NOMO-1 treated with DMSO at 0.1 percent for 48 hours (cell line): ENCODE measurements at regions not wholly inside any gene's neighbourhood (a gene's known extent, or its start where the extent isn't known, plus 50 kb on each side); places are given as distances from the start of the nearest gene placed in this dataset.
"Not testable (repeated sequence)": the region's sequence is repeated elsewhere in the genome, so short reads cannot be mapped to it uniquely, and the experiment has no call there.

ENCODE experiments used
- DNase-seq: peaks from one replicate; lab custom pipeline; 2025; ENCODE audit not compliant: unreplicated experiment; lab: John Stamatoyannopoulos, UW

GRCh38 chr21:38613686-38614085 lies 115.4 kb upstream of the ERG start:
- no peak for DNase-seq

- DNase-seq: no peak
Observed at GRCh38 chr21:38614558-38614957, 116.3 kb upstream of the ERG start.

- DNase-seq: no peak
Observed at GRCh38 chr21:38619480-38619879, 121.2 kb upstream of the ERG start.

- no peak for DNase-seq
Observed at GRCh38 chr21:38619992-38620479, 121.8 kb upstream of the ERG start.

GRCh38 chr21:38621132-38621531 lies 122.9 kb upstream of the ERG start:
- DNase-seq: no peak

GRCh38 chr21:38622081-38622826 lies 124.0 kb upstream of the ERG start:
- no peak for DNase-seq

- no peak for DNase-seq
Observed at GRCh38 chr21:38622827-38623209, 124.5 kb upstream of the ERG start.

- DNase-seq: no peak
Observed at GRCh38 chr21:38623552-38623951, 125.3 kb upstream of the ERG start.

- DNase-seq: no peak
Observed at GRCh38 chr21:38625000-38625399, 126.7 kb upstream of the ERG start.

GRCh38 chr21:38626306-38626705 lies 128.0 kb upstream of the ERG start:
- DNase-seq: peak; percentile 29

- no peak for DNase-seq
Observed at GRCh38 chr21:38628349-38628748, 130.1 kb upstream of the ERG start.

GRCh38 chr21:38631206-38631605 lies 132.9 kb upstream of the ERG start:
- no peak for DNase-seq

GRCh38 chr21:38631676-38632075 lies 133.4 kb upstream of the ERG start:
- no peak for DNase-seq

- DNase-seq: no peak
Observed at GRCh38 chr21:38637161-38637560, 138.9 kb upstream of the ERG start.

- peak; percentile 73 for DNase-seq
Observed at GRCh38 chr21:38639571-38640354, 141.5 kb upstream of the ERG start.

- not testable (repeated sequence) for DNase-seq
Observed at GRCh38 chr21:38640355-38640742, 142.1 kb upstream of the ERG start.

- DNase-seq: no peak
Observed at GRCh38 chr21:38643404-38644023, 145.2 kb upstream of the ERG start.

GRCh38 chr21:38645282-38645681 lies 147.0 kb upstream of the ERG start:
- DNase-seq: no peak

GRCh38 chr21:38646213-38646837 lies 148.0 kb upstream of the ERG start:
- no peak for DNase-seq

- DNase-seq: no peak
Observed at GRCh38 chr21:38649120-38649519, 150.8 kb upstream of the ERG start.

- no peak for DNase-seq
Observed at GRCh38 chr21:38651570-38651969, 153.3 kb upstream of the ERG start.
